ENCODE measurements at regions not wholly inside any gene's neighbourhood (a gene's known extent, or its start where the extent isn't known, plus 50 kb on each side); places are given as distances from the start of the nearest gene placed in this dataset.

DNA sequence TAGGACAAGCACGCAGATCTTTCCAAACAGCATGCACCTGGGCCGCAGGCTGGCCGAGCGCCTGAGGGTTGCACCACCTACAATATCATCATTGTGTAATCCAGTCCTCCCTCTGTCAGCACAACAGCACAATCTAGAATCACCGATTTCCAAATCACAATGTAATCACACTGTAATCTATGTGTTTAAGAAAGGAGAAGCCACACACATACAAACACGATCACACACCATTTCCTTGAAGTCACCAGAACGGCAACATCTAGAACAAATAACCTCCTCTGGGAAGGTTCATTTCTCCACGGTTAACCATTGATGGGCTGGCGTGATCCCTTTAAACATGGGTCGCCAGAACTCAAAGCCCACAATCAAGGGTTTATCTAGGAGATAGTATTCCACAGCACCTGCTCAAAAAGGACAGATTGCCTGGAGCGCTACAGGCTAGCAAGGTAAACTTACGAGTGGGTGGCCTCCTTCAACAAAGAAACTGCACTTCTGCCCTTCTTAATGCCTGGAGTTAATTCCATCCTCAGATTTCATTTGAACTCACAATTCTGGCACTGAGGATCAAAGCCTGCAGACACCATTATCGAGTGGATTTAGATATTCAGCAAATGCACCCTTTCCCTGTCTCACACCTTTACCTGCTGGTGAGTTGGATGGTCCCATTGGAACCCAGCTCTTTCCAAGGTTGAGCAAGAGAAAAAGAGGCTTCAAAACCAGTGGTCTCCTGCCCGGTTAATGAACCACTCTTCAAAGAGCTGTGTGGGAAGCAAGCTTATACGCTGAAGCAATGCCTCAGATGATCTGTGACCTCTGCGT is 83.8 kb upstream of the FOXQ1 start:
- no peak overlapping the region for H3K4me3 ChIP-seq
- TF ChIP-seq, protein P1, sequence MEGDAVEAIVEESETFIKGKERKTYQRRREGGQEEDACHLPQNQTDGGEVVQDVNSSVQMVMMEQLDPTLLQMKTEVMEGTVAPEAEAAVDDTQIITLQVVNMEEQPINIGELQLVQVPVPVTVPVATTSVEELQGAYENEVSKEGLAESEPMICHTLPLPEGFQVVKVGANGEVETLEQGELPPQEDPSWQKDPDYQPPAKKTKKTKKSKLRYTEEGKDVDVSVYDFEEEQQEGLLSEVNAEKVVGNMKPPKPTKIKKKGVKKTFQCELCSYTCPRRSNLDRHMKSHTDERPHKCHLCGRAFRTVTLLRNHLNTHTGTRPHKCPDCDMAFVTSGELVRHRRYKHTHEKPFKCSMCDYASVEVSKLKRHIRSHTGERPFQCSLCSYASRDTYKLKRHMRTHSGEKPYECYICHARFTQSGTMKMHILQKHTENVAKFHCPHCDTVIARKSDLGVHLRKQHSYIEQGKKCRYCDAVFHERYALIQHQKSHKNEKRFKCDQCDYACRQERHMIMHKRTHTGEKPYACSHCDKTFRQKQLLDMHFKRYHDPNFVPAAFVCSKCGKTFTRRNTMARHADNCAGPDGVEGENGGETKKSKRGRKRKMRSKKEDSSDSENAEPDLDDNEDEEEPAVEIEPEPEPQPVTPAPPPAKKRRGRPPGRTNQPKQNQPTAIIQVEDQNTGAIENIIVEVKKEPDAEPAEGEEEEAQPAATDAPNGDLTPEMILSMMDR (IDR thresholded peaks at IDR 0.05): no peak
- no peak for TF ChIP-seq POLR2A (IDR thresholded peaks at IDR 0.05)
- peak overlapping the region in 2 of 3 donors; percentile 41 to 53 for H3K27ac ChIP-seq
- no peaks in the 10 kb centered on the region for H3K27me3 ChIP-seq
- no peaks in the 10 kb centered on the region for H3K36me3 ChIP-seq
- WGBS (ENCODE audit: insufficient coverage, low coverage, low lambda C conversion rate, missing lambda C conversion rate): 16% methylated on average over 15 of the region's 16 CpGs
- peaks cover 0 to 29% (median 8%) of the 10 kb centered on the region in 4 donors for H3K4me1 ChIP-seq
- peak; percentile 79 to 89 (median 83) for ATAC-seq
- intact Hi-C loops (cut with DNase I): no loop called here
- H3K9me3 ChIP-seq: no peaks in the 10 kb centered on the region
- peak; percentile 72 to 86 (median 81) for DNase-seq

DNA sequence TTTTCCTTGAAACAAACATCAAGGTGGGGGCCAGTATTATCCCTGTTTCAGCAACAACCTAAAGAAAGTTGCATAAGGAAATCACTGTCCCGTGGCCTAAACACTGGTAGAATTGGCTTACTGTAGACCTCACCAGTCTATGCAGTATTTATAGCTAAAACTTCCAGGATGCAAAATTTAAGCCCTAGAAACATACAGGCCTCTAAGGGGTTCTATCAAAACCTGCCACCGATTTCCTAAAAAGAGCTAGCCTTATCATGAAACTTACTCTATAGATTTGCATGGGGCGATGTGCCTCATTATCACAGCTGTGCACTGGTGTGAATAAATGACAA is 84.3 kb upstream of the FOXQ1 start:
- Histone ChIP-seq H3K36me3 (no peaks in the 10 kb centered on the region), H3K4me3 (no peak overlapping the region), H3K4me1 (peaks cover 0 to 29% (median 8%) of the 10 kb centered on the region in 4 donors), H3K27me3 (no peaks in the 10 kb centered on the region), H3K27ac (no peak overlapping the region), H3K9me3 (no peaks in the 10 kb centered on the region)
- intact Hi-C loops (cut with DNase I): no loop called here
- WGBS (ENCODE audit: insufficient coverage, low coverage, low lambda C conversion rate, missing lambda C conversion rate): 32% methylated on average over 3 of the region's 3 CpGs
- TF ChIP-seq, protein P1 (IDR thresholded peaks at IDR 0.05): no peak
- TF ChIP-seq POLR2A (IDR thresholded peaks at IDR 0.05): no peak
- DNase-seq: no peak
- no peak for ATAC-seq

DNA sequence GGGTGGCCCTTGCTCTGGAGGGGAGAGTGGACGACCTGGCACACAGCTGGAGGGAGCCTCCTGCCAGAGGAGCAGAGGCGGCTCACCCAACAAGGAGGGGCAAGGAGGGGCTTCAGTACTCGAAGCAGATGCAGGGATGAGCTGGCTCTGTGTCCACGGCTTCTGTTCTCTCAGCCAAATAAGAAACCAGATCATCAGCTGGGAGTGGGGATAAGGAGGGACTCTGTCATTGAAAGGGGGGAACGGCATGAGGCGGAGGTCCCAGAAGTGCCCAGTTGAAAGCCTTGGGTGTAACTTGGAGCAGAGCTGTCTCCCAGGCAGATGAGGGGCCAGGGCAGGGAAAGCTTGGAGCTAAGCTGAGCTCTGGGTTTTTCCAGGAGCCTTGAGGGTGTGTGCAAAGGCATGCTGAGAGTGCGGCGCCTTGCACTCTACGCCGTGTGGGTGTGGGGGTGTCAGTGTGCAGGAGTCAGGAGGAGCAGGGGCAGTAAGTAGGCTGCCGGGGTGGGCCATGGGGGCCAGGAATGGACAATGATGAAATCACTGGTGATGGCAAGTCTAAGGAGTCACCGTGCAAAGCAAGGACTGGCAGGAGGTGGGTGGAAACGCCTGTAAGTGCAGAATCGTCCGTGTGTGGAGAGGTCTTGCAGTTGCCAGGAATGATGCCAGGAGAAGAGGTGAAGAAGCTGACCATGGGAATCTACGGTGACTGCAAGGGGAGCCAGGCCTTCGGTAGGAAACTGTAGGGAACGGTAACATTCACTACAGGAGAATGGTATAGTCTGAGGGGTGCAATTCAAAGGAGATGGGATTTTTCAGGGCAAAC is 85.4 kb upstream of the FOXQ1 start:
- ATAC-seq (no peak), DNase-seq (no peak)
- no peak for TF ChIP-seq POLR2A (IDR thresholded peaks at IDR 0.05)
- TF ChIP-seq, protein P1 (IDR thresholded peaks at IDR 0.05): no peak
- Histone ChIP-seq H3K27ac (no peak overlapping the region), H3K4me1 (peaks cover 0 to 29% (median 8%) of the 10 kb centered on the region in 4 donors), H3K36me3 (no peaks in the 10 kb centered on the region), H3K27me3 (no peaks in the 10 kb centered on the region), H3K9me3 (no peaks in the 10 kb centered on the region), H3K4me3 (no peak overlapping the region)
- intact Hi-C loops (cut with DNase I): no loop called here
- 80% methylated on average over 9 of the region's 18 CpGs for WGBS (ENCODE audit: insufficient coverage, low coverage, low lambda C conversion rate, missing lambda C conversion rate)

DNA sequence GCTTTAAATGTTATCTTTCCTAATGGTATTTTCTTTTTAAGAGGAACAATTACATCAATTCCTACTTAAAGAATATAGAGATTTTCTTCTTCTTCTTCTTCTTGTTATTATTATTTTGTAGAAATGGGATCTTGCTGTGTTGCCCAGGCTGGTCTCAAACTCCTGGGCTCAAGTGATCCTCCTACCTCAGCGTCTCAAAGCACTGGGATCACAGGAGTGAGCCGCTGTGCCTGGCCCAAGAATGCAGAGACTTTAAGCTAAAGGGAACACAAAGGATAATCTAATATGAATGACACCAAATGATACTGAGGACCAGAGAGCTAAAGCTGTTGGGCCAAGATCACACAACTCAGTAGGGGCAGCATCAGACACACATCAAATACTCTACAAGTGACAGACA is 87.4 kb upstream of the FOXQ1 start:
- Histone ChIP-seq H3K27me3 (no peaks in the 10 kb centered on the region), H3K9me3 (no peaks in the 10 kb centered on the region), H3K36me3 (no peaks in the 10 kb centered on the region), H3K4me1 (peaks cover 0 to 12% (median 0%) of the 10 kb centered on the region in 4 donors), H3K4me3 (no peak overlapping the region), H3K27ac (no peak overlapping the region)
- intact Hi-C loops (cut with DNase I): no loop called here
- no peak for TF ChIP-seq POLR2A (IDR thresholded peaks at IDR 0.05)
- TF ChIP-seq, protein P1 (IDR thresholded peaks at IDR 0.05): no peak
- DNase-seq (no peak), ATAC-seq (no peak)
- 94% methylated on average over 2 of the region's 2 CpGs for WGBS (ENCODE audit: insufficient coverage, low coverage, low lambda C conversion rate, missing lambda C conversion rate)
